ENCODE measurements at regions not wholly inside any gene's neighbourhood (a gene's known extent, or its start where the extent isn't known, plus 50 kb on each side); places are given as distances from the start of the nearest gene placed in this dataset.

DNA sequence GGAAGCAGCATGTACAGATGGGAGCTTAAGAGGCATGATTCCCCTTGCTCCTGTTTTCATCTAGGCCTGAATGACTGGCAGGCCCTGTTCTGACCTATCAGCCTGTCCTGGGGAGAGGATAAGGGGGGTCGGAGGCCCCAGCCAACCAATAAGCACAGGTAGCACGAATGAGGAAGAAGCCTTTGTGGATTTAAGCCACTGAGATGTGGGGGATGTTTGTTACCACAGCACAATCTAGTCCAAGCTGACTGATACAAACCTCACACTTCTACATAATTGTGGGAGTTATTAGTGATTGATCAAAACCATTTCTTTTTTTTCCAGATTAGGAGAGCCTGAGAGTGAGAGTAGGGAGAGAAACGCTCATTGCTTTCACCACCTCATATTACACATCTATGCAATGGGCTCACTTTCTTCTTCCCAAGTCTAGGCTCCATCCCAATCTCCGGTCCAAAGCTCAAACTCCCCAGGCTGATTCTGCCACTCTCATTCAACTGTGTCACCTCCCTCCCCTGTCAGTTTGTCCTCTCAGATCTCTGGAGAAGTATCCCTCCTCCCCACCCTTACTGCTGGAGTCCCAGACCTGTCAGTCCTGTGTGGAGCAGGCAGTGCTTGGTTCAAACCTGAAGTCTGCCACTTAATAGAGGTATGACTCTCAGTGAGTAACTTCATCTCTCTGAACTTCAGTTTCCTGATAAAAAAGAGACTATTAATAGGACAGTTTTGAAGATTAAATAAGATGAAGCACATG lies 220.5 kb downstream of the PTPRU start:
- TF ChIP-seq, protein P1, sequence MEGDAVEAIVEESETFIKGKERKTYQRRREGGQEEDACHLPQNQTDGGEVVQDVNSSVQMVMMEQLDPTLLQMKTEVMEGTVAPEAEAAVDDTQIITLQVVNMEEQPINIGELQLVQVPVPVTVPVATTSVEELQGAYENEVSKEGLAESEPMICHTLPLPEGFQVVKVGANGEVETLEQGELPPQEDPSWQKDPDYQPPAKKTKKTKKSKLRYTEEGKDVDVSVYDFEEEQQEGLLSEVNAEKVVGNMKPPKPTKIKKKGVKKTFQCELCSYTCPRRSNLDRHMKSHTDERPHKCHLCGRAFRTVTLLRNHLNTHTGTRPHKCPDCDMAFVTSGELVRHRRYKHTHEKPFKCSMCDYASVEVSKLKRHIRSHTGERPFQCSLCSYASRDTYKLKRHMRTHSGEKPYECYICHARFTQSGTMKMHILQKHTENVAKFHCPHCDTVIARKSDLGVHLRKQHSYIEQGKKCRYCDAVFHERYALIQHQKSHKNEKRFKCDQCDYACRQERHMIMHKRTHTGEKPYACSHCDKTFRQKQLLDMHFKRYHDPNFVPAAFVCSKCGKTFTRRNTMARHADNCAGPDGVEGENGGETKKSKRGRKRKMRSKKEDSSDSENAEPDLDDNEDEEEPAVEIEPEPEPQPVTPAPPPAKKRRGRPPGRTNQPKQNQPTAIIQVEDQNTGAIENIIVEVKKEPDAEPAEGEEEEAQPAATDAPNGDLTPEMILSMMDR (IDR thresholded peaks at IDR 0.05; ENCODE audit: low read depth, low read length, missing control alignments) = no peak
- H3K4me3 ChIP-seq (ENCODE audit: low read depth, low read length) = no peak overlapping the region
- DNase-seq (ENCODE audit: low read depth) = no peak
- in situ Hi-C loops (cut with HindIII; ENCODE audit: low sequenced_read_pairs) = no loop called here

DNA sequence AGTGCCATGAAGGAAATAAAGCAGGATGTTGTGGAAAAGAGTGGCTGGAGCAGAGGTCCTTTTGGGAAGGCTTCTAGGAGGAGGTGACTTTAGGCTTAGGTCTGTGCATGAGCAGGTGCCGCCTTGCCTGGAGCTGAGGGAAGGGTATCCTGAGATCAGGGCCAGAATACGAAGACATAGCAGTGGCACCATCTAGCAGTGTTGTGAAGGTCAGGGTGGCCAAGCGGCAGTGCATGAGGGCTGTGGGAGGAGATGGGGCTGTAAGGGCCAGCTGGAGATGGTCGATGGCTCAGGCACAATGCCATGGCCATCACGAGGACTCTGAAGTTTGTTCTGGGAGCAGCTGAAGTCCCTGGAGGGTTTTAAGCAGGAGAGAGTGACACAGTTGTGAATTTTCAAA lies 219.5 kb downstream of the PTPRU start:
- no peak overlapping the region for H3K4me3 ChIP-seq (ENCODE audit: low read depth, low read length)
- TF ChIP-seq, protein P1 (IDR thresholded peaks at IDR 0.05; ENCODE audit: low read depth, low read length, missing control alignments) = no peak
- no peak for DNase-seq (ENCODE audit: low read depth)
- in situ Hi-C loops (cut with HindIII; ENCODE audit: low sequenced_read_pairs) = no loop called here

DNA sequence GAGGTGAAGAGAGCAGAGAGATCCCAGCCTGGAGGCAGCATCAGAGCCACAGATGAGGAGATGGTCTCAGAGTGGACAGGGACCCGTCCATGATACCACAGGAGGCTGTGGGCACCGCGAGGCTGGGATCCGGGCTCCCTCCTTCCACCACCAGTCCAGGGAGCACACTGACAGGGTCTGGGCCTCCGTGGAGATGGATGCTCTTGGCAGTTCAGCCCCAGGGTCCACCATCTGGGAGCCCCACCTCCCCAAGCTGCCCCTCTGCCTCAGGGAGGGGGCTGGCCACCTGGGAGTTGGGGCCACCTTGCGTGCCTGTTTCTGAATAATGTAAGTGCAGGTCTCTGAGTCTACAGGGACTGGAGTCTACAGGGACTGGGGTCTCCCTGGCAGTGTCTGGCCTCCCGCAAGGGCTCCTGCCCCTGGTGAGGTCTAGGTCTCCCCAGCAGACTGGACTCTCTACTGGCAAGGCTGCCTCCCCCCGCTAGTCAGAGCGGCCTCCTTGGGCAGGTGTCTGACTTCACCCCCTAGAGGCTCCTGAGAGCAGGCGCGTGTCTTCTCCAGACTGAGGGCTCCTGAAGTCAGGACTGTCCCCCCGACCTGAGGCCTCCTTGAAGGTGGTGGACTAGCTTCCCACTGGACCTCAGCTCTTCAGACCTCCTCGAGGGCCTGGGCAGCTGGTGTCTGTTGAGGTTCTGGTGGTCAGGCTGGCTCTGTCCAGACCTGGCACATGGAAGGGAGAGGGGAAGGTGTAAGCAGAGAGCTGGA lies 218.5 kb downstream of the PTPRU start:
- in situ Hi-C loops (cut with HindIII; ENCODE audit: low sequenced_read_pairs) = no loop called here
- H3K4me3 ChIP-seq (ENCODE audit: low read depth, low read length) = no peak overlapping the region
- DNase-seq (ENCODE audit: low read depth) = no peak
- TF ChIP-seq, protein P1 (IDR thresholded peaks at IDR 0.05; ENCODE audit: low read depth, low read length, missing control alignments) = no peak

DNA sequence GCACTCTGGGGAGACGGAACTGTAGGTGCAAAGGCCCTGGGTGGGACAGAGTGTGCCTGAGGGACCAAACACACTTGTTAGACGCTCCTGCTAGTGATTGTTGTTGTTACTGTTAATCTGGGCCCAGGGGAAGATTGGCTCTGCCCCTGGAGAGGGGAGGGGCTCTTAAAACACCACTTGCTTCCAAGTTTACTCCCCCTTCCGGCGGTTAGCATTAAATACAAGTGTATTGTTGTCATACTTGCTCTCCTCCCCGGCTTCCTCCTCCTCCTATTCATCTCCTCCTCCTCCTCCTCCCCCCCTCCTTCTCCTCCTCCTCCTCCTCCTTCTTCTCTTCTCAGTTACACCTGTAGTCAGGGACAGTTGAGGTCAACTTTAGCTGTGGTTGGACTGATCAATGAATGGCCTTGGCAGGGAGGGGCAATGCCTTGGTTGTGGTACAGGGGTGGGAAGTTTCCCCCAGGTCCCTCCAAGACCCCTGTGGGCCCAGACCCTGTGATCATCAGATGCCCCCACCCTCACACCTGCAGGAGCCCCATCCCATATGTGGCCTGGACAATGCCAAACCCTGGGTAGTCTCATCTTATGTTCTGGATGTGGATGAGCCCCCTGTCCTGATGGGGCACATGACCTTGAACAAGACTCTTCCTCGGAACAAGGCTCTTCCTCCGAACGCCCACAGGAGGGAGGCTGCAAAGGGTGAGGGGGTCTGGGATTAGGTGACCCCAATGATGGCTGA lies 217.3 kb downstream of the PTPRU start:
- in situ Hi-C loops (cut with HindIII; ENCODE audit: low sequenced_read_pairs) = no loop called here
- peak; percentile 51 for DNase-seq (ENCODE audit: low read depth)
- H3K4me3 ChIP-seq (ENCODE audit: low read depth, low read length) = no peak overlapping the region
- TF ChIP-seq, protein P1 (IDR thresholded peaks at IDR 0.05; ENCODE audit: low read depth, low read length, missing control alignments) = peak; percentile 39

DNA sequence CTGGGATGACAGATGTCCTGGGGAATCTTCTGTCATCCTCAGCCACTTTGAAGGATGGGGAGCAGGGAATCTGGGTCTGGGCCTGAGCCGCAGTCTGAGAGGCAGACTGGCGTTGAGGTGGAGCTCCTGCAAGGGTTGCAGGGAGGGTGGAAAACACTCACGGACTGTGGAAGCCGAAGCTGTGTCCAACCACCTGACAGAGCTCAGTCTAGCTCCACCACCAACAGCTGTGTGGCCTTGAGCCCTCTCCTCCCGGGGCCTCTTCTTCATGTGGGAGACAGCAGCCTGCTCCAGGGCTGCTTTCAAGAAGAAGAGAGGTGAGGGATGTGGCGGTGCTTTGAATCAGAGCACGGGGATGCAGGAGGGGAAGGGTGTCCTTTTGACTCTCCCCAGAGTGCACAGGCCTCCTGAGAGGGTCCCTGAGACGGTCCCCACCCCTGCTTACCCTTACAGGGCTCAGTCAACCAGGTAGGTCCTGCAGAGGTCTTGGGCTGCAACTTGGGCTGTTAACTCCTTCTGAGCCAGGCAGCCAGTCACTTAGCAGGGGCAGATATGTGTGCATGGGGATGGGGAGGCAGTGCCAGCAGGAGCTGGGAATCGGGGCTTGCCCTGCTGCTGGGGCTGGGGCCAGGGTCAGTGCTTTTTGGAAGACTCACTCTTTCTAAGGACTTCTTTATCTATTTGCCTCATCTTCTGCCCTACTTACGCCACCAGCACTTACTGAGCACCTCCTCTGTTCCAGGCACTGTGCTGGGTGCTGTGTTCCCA lies 216.3 kb downstream of the PTPRU start:
- no peak for DNase-seq (ENCODE audit: low read depth)
- TF ChIP-seq, protein P1 (IDR thresholded peaks at IDR 0.05; ENCODE audit: low read depth, low read length, missing control alignments) = no peak
- H3K4me3 ChIP-seq (ENCODE audit: low read depth, low read length) = no peak overlapping the region
- in situ Hi-C loops (cut with HindIII; ENCODE audit: low sequenced_read_pairs) = no loop called here
